Peyer's patch (tissue), 4 donors: ENCODE measurements at regions not wholly inside any gene's neighbourhood (a gene's known extent, or its start where the extent isn't known, plus 50 kb on each side); places are given as distances from the start of the nearest gene placed in this dataset.

ENCODE experiments used
- DNase-seq, 3 donors: peaks; one replicate each; pipeline ENCODE4 v3.0.0-alpha.2; 2017 to 2019
- H3K27ac ChIP-seq, 4 donors: fragments of 200-600 bp; sonication (generic); one replicate each; pipeline ENCODE4 v1.5.1; 2016 to 2019
- H3K27me3 ChIP-seq, 2 donors: fragments of 200-600 bp; sonication (generic); one replicate each; pipeline ENCODE4 v1.5.1; 2019
- H3K36me3 ChIP-seq, 3 donors: fragments of 200-600 bp; sonication (generic); one replicate each; pipeline ENCODE4 v1.5.1; 2016 to 2019
- H3K4me1 ChIP-seq, 4 donors: fragments of 200-600 bp; sonication (generic); one replicate each; pipeline ENCODE4 v1.5.1; 2016 to 2019
- H3K4me3 ChIP-seq, 4 donors: fragments of 200-600 bp; sonication (generic); 1 replicate in 3 of 4; 2 replicates in 1 of 4; pipeline ENCODE4 v1.5.1; 2016 to 2019; ENCODE audit warnings: mild to moderate bottlenecking in 1 of 4
- H3K9me3 ChIP-seq, 4 donors: fragments of 200-600 bp; sonication (generic); one replicate each; pipeline ENCODE4 v1.5.1; 2016 to 2019; ENCODE audit warnings: mild to moderate bottlenecking in 1 of 4
- CTCF ChIP-seq, 6 experiments: fragments of 450-650 bp in 4 of 6; fragments of 200-600 bp in 2 of 6; sonication (generic) in 1 of 6; IDR thresholded peaks; one replicate each; pipeline ENCODE4 v1.5.1; 2017 to 2019; ENCODE audit warnings: antibody characterized with exemption in 6 of 6, mild to moderate bottlenecking in 3 of 6, moderate library complexity in 1 of 6
- POLR2A ChIP-seq, 2 donors: fragments of 450-650 bp; IDR thresholded peaks; one replicate each; pipeline ENCODE4 v1.5.1; 2017; ENCODE audit warnings: antibody characterized with exemption in 2 of 2, mild to moderate bottlenecking in 2 of 2, moderate library complexity in 2 of 2

- H3K27me3 ChIP-seq = no peaks in the 10 kb centered on the region
- H3K4me3 ChIP-seq = no peak overlapping the region
- no peak for TF ChIP-seq CTCF (IDR thresholded peaks at IDR 0.05)
- H3K4me1 ChIP-seq = no peaks in the 10 kb centered on the region
- no peak overlapping the region for H3K27ac ChIP-seq
- DNase-seq = no peak
- no peaks in the 10 kb centered on the region for H3K9me3 ChIP-seq
- H3K36me3 ChIP-seq = no peaks in the 10 kb centered on the region
Observed at GRCh38 chr13:30074431-30074830, 224.0 kb upstream of the UBL3 start.

- H3K4me1 ChIP-seq = no peaks in the 10 kb centered on the region
- DNase-seq = no peak
- no peaks in the 10 kb centered on the region for H3K36me3 ChIP-seq
- no peaks in the 10 kb centered on the region for H3K9me3 ChIP-seq
- H3K4me3 ChIP-seq = no peak overlapping the region
- no peaks in the 10 kb centered on the region for H3K27me3 ChIP-seq
- H3K27ac ChIP-seq = peak overlapping the region in 2 of 4 donors; percentile 58 to 75
- no peak for TF ChIP-seq CTCF (IDR thresholded peaks at IDR 0.05)
- no peak for TF ChIP-seq POLR2A (IDR thresholded peaks at IDR 0.05)
Observed at GRCh38 chr13:30072818-30073186, 222.4 kb upstream of the UBL3 start.

DNA sequence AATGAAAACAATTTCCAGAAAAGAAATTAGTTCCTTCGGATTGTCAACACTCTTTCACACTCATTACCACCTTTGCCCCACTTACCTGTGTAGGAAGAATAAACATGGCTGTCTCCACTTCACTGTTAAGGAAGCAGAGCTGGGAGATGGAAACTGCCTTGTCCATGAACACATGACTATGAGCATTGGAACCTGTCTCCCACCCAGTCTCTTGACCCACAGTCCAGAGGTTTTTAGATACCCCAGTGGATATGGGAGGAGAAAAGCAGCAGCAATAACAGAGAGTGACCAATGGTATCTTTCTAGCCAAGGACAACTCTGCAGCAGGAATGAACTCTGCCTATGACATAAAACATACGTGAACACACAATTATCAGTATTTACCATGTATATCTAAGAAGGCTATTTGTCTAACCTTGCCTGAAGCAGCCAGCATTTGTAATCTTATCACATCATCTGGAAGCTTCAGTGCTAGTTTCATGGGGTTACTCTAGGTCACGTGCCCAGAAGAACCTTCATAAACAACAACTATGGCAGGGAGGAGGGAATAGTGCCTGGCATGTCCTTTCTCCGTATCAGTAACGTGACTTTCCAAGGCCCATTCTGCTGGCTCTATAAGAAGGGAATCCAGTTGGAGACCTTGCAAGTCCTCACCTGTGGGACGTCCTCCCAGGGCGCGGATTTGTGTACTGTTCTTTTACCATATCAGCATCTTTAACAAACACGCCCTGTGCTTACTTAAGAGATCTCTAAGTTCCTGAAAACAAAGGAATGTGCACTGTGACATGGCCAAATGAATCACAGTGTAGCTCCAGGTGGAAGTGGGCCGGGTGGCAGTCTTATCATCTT lies 221.8 kb upstream of the UBL3 start:
- DNase-seq = peak in 2 of 3 donors; percentile 78 to 86
- no peak overlapping the region for H3K4me3 ChIP-seq
- H3K27me3 ChIP-seq = no peaks in the 10 kb centered on the region
- no peaks in the 10 kb centered on the region for H3K36me3 ChIP-seq
- H3K9me3 ChIP-seq = no peaks in the 10 kb centered on the region
- TF ChIP-seq POLR2A (IDR thresholded peaks at IDR 0.05) (no peak), CTCF (IDR thresholded peaks at IDR 0.05) (no peak)
- peak overlapping the region in 2 of 4 donors; percentile 58 to 75 for H3K27ac ChIP-seq
- H3K4me1 ChIP-seq = no peaks in the 10 kb centered on the region

DNA sequence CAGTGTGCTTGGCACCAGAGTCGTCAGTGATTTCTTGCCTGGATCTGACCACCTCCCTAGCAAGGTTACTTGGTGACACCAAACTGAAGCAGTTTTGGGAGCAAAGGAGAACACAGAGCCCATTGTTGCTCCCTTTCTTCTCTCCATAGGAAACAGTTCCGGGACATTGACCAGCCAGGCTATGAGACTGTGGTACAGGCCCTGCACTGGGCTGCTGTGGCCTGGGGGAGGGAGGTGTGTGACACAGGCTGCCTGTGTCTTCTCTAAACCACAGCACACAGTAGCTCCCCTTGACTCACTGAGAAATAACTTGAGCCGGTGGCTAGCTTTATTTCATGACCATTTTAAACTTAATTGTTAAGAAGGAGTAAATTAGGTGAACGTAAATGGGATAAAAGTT lies 214.8 kb upstream of the UBL3 start:
- TF ChIP-seq POLR2A (IDR thresholded peaks at IDR 0.05) (no peak), CTCF (IDR thresholded peaks at IDR 0.05) (no peak)
- Histone ChIP-seq H3K27me3 (no peaks in the 10 kb centered on the region), H3K36me3 (no peaks in the 10 kb centered on the region), H3K4me1 (no peaks in the 10 kb centered on the region), H3K9me3 (no peaks in the 10 kb centered on the region), H3K27ac (no peak overlapping the region), H3K4me3 (no peak overlapping the region)
- DNase-seq = no peak

DNA sequence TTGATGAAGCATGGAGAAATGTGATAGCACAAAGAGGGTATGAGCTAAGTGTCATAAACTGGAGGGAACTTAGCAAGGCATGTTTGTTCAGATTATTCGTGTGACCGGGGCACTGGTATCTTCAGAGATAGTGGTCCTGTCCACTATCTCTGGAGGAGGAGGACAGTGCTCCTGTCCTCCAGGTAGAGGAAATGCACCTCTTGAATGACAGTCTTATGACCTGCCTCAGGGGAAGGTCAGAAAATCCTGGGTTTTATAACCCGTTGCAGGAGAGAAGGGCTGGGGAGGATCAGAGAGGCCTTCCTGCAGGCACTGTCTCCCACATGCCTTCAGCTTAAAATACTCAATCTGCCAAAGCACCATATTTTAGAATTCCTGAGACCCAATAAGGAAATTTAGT lies 213.5 kb upstream of the UBL3 start:
- Histone ChIP-seq H3K9me3 (no peaks in the 10 kb centered on the region), H3K4me3 (no peak overlapping the region), H3K27ac (no peak overlapping the region), H3K36me3 (no peaks in the 10 kb centered on the region), H3K4me1 (no peaks in the 10 kb centered on the region), H3K27me3 (no peaks in the 10 kb centered on the region)
- no peak for TF ChIP-seq POLR2A (IDR thresholded peaks at IDR 0.05)
- TF ChIP-seq CTCF (IDR thresholded peaks at IDR 0.05) = no peak
- no peak for DNase-seq
